ENCODE measurements at regions not wholly inside any gene's neighbourhood (a gene's known extent, or its start where the extent isn't known, plus 50 kb on each side); places are given as distances from the start of the nearest gene placed in this dataset.
"Not testable (repeated sequence)": the region's sequence is repeated elsewhere in the genome, so short reads cannot be mapped to it uniquely, and the experiment has no call there.

DNA sequence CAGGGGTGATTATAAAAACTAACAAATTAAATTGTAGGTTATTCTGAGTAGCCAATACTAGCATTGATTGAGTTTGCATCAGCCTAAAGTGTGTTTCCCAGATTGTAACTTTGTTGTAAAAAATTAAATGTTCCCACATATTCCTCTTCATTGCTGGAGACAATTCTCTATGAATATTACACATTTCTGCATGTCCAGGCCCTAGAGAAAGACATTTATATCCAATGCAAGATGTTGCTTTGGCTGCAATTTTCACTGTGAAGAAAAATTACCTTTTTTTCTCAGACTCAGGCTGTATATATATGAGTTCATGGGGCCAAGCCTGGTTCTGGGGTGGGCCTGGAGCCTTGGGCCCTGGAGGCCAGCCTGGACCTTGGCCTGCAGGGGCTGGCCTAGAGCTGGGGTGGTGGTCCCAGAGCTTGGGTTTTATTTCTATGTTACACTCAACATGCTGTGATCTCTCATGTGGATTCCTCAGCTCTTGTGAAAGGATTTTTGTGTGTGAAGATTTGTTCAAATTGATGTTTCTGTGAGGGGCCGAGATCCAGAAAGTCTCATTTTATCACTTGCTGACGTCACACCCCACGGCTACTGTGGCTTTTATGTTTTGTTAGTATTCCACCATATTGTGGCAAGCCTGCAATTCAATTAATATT lies 232.5 kb downstream of the SPATA31A1 start:
- in situ Hi-C loops (cut with MboI) = no loop called here
- no peak overlapping the region for H3K4me3 ChIP-seq
- no peak overlapping the region for H3K27ac ChIP-seq
- H3K4me2 ChIP-seq (ENCODE audit: unreplicated experiment) = no peak overlapping the region
- H3K4me1 ChIP-seq (ENCODE audit: insufficient read depth) = no peaks in the 10 kb centered on the region
- no peaks in the 10 kb centered on the region for H3K9me2 ChIP-seq (ENCODE audit: insufficient read depth)
- H2AFZ ChIP-seq = no peak overlapping the region
- H3K79me2 ChIP-seq (ENCODE audit: insufficient read depth) = no peaks in the 10 kb centered on the region
- no peaks in the 10 kb centered on the region for H3K27me3 ChIP-seq (replicated peaks; ENCODE audit: insufficient read depth)
- no peak for DNase-seq
- no peaks in the 10 kb centered on the region for H3K36me3 ChIP-seq (ENCODE audit: low read depth)
- TF ChIP-seq EZH2 (IDR thresholded peaks at IDR 0.05; ENCODE audit: insufficient read depth, poor library complexity, severe bottlenecking) = no peak
- 36 to 37% methylated on average over 3 of the region's 3 CpGs for WGBS, 2 experiments (ENCODE audit: low coverage in 1 of 2, low lambda C conversion rate in 2 of 2, missing lambda C conversion rate in 2 of 2)
- no peaks in the 10 kb centered on the region for H3F3A ChIP-seq (ENCODE audit: insufficient read depth)
- H4K20me1 ChIP-seq (ENCODE audit: insufficient read depth) = no peaks in the 10 kb centered on the region
- H3K9ac ChIP-seq = no peak overlapping the region
- H3K9me3 ChIP-seq (ENCODE audit: low read depth) = no peaks in the 10 kb centered on the region

- H4K20me1 ChIP-seq (ENCODE audit: insufficient read depth) = no peaks in the 10 kb centered on the region
- in situ Hi-C loops (cut with MboI) = no loop called here
- H3F3A ChIP-seq (ENCODE audit: insufficient read depth) = no peaks in the 10 kb centered on the region
- no peak for TF ChIP-seq EZH2phosphoT487 (IDR thresholded peaks at IDR 0.05; ENCODE audit: insufficient read depth, low read depth)
- no peak for TF ChIP-seq EZH2 (IDR thresholded peaks at IDR 0.05; ENCODE audit: insufficient read depth, poor library complexity, severe bottlenecking)
- no peaks in the 10 kb centered on the region for H3K27me3 ChIP-seq (replicated peaks; ENCODE audit: insufficient read depth)
- H3K4me2 ChIP-seq (ENCODE audit: unreplicated experiment) = no peak overlapping the region
- no peaks in the 10 kb centered on the region for H3K4me1 ChIP-seq (ENCODE audit: insufficient read depth)
- WGBS, 2 experiments (ENCODE audit: low coverage in 1 of 2, low lambda C conversion rate in 2 of 2, missing lambda C conversion rate in 2 of 2) = 27 to 30% methylated on average over 8 of the region's 8 CpGs
- no peaks in the 10 kb centered on the region for H3K9me2 ChIP-seq (ENCODE audit: insufficient read depth)
- no peak overlapping the region for H3K4me3 ChIP-seq
- H3K9me3 ChIP-seq (ENCODE audit: low read depth) = no peaks in the 10 kb centered on the region
- H2AFZ ChIP-seq = no peak overlapping the region
- no peaks in the 10 kb centered on the region for H3K36me3 ChIP-seq (ENCODE audit: low read depth)
- DNase-seq = no peak
- no peak overlapping the region for H3K27ac ChIP-seq
- H3K79me2 ChIP-seq (ENCODE audit: insufficient read depth) = no peaks in the 10 kb centered on the region
- no peak overlapping the region for H3K9ac ChIP-seq
Measured at GRCh38 chr9:39588500-39589137, 233.2 kb downstream of the SPATA31A1 start.

GRCh38 chr9:39604089-39604488 lies 248.6 kb downstream of the SPATA31A1 start:
- in situ Hi-C loops (cut with MboI); H2AFZ ChIP-seq; H3K9ac ChIP-seq; H3K4me3 ChIP-seq; H3K9me3 ChIP-seq (ENCODE audit: low read depth); H3F3A ChIP-seq (ENCODE audit: insufficient read depth); H4K20me1 ChIP-seq (ENCODE audit: insufficient read depth); DNase-seq; H3K36me3 ChIP-seq (ENCODE audit: low read depth); H3K27me3 ChIP-seq (replicated peaks; ENCODE audit: insufficient read depth); H3K4me1 ChIP-seq (ENCODE audit: insufficient read depth); H3K9me2 ChIP-seq (ENCODE audit: insufficient read depth); H3K4me2 ChIP-seq (ENCODE audit: unreplicated experiment); H3K79me2 ChIP-seq (ENCODE audit: insufficient read depth); H3K27ac ChIP-seq: not testable (repeated sequence)
- WGBS, 2 experiments (ENCODE audit: low coverage in 1 of 2, low lambda C conversion rate in 2 of 2, missing lambda C conversion rate in 2 of 2) = 12 to 23% methylated on average over 4 to 7 of the region's 24 CpGs

DNA sequence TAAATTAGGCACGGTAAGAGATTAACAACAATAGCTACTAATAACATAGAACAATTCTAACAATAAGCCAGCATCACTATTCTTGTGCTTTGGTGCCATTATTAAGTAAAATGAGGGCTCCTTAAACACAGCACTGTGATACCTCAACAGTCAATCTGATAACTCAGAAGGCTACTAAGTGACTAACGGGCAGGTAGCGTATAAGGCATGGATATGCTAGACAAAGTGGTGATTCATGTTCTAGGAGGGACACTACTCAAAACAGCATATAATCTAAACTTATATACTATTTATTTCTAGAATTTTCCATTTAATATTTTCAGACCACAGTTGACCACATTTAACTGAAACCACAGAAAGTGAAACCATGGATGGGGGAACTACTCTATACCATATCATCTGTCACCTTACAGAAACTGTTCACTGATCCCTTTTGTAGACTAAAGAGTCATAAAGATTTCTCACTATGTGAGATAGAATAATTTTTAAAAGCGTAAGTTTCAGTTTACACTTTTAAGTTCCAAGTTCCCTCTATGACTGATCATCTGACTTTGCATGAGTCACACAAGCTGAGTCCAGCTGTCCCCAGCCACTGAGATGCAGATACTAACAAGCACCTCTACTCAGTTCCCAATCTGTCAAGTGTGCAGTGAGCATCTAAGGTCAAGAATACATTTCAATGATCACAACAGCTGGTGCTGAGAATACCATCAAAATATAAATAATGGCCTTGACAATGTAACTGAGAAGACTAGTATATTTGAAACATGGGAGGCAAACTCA lies 256.2 kb downstream of the SPATA31A1 start:
- H3K9me2 ChIP-seq (ENCODE audit: insufficient read depth); H3K36me3 ChIP-seq (ENCODE audit: low read depth); DNase-seq; H3K27ac ChIP-seq; H3K4me1 ChIP-seq (ENCODE audit: insufficient read depth); H3K9me3 ChIP-seq (ENCODE audit: low read depth); H3K4me2 ChIP-seq (ENCODE audit: unreplicated experiment); H4K20me1 ChIP-seq (ENCODE audit: insufficient read depth); H3K9ac ChIP-seq; H3K4me3 ChIP-seq; in situ Hi-C loops (cut with MboI); H3K27me3 ChIP-seq (replicated peaks; ENCODE audit: insufficient read depth); H2AFZ ChIP-seq; H3F3A ChIP-seq (ENCODE audit: insufficient read depth); H3K79me2 ChIP-seq (ENCODE audit: insufficient read depth): not testable (repeated sequence)
- WGBS, 2 experiments (ENCODE audit: low coverage in 1 of 2, low lambda C conversion rate in 2 of 2, missing lambda C conversion rate in 2 of 2) = no CpG with 5 or more reads among the region's 4 CpGs

- in situ Hi-C loops (cut with MboI); H3K9me3 ChIP-seq (ENCODE audit: low read depth): not testable (repeated sequence)
Measured at GRCh38 chr9:39616480-39616879, 261.0 kb downstream of the SPATA31A1 start.

GRCh38 chr9:39624048-39624447 lies 268.6 kb downstream of the SPATA31A1 start:
- in situ Hi-C loops (cut with MboI); H3K27me3 ChIP-seq (replicated peaks; ENCODE audit: insufficient read depth); H3F3A ChIP-seq (ENCODE audit: insufficient read depth); H3K9ac ChIP-seq; H3K36me3 ChIP-seq (ENCODE audit: low read depth); DNase-seq; H3K27ac ChIP-seq; H3K79me2 ChIP-seq (ENCODE audit: insufficient read depth); H3K4me3 ChIP-seq; H3K4me2 ChIP-seq (ENCODE audit: unreplicated experiment); H3K9me2 ChIP-seq (ENCODE audit: insufficient read depth); H4K20me1 ChIP-seq (ENCODE audit: insufficient read depth); H3K9me3 ChIP-seq (ENCODE audit: low read depth); H2AFZ ChIP-seq; H3K4me1 ChIP-seq (ENCODE audit: insufficient read depth): not testable (repeated sequence)
- WGBS, 2 experiments (ENCODE audit: low coverage in 1 of 2, low lambda C conversion rate in 2 of 2, missing lambda C conversion rate in 2 of 2) = no CpG with 5 or more reads among the region's 10 CpGs

More at GRCh38 chr9:39616480-39616879, 261.0 kb downstream of the SPATA31A1 start:
- H3K4me3 ChIP-seq; H3K27me3 ChIP-seq (replicated peaks; ENCODE audit: insufficient read depth); H3K27ac ChIP-seq; H2AFZ ChIP-seq; H3K9me2 ChIP-seq (ENCODE audit: insufficient read depth); H3K36me3 ChIP-seq (ENCODE audit: low read depth); H3K9ac ChIP-seq; H3K4me2 ChIP-seq (ENCODE audit: unreplicated experiment); H3K79me2 ChIP-seq (ENCODE audit: insufficient read depth); H3F3A ChIP-seq (ENCODE audit: insufficient read depth); H4K20me1 ChIP-seq (ENCODE audit: insufficient read depth); H3K4me1 ChIP-seq (ENCODE audit: insufficient read depth); DNase-seq: not testable (repeated sequence)
- WGBS, 2 experiments (ENCODE audit: low coverage in 1 of 2, low lambda C conversion rate in 2 of 2, missing lambda C conversion rate in 2 of 2) = no CpG with 5 or more reads among the region's 4 CpGs

DNA sequence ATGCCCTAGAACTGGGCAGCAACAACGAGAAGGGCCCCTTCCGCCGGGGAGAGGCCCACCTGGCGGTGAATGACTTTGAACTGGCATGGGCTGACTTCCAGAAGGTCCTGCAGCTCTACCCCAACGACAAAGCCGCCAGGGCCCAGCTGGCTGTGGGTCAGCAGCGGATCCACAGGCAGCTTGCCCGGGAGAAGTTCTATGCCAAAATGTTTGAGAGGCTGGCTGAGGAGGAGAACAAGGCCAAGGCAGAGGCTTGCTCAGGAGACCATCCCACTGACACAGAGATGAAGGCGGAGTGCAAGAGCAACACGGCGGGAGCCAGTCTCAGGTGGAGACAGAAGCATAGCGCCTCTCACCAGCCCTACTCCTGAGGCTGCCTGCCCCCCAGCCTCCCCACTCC lies 276.6 kb downstream of the SPATA31A1 start:
- H3K36me3 ChIP-seq (ENCODE audit: low read depth); H3K79me2 ChIP-seq (ENCODE audit: insufficient read depth); H2AFZ ChIP-seq; H4K20me1 ChIP-seq (ENCODE audit: insufficient read depth); in situ Hi-C loops (cut with MboI); H3K4me1 ChIP-seq (ENCODE audit: insufficient read depth); DNase-seq; H3K9me2 ChIP-seq (ENCODE audit: insufficient read depth); H3K27me3 ChIP-seq (replicated peaks; ENCODE audit: insufficient read depth); H3K9ac ChIP-seq; H3F3A ChIP-seq (ENCODE audit: insufficient read depth); H3K4me2 ChIP-seq (ENCODE audit: unreplicated experiment); H3K4me3 ChIP-seq; H3K27ac ChIP-seq; H3K9me3 ChIP-seq (ENCODE audit: low read depth): not testable (repeated sequence)
- 51 to 71% methylated on average over 4 to 6 of the region's 12 CpGs for WGBS, 2 experiments (ENCODE audit: low coverage in 1 of 2, low lambda C conversion rate in 2 of 2, missing lambda C conversion rate in 2 of 2)
